GM12878 (cell line): ENCODE measurements at regions not wholly inside any gene's neighbourhood (a gene's known extent, or its start where the extent isn't known, plus 50 kb on each side); places are given as distances from the start of the nearest gene placed in this dataset.

ENCODE experiments used
- CEBPB ChIP-seq, 2 experiments: fragments of 150-350 bp in 1 of 2; IDR thresholded peaks; 2 replicates each; pipeline ENCODE4 v1.6.1; 2012 to 2014; ENCODE audit warnings: low read depth in 2 of 2, low read length in 2 of 2, borderline replicate concordance in 1 of 2, inconsistent platforms in 1 of 2
- CEBPZ ChIP-seq: fragments of 150-350 bp; IDR thresholded peaks from 2 replicates; pipeline ENCODE4 v1.6.1; 2016; ENCODE audit warnings: low read depth, low read length
- CTCF ChIP-seq, 3 experiments: IDR thresholded peaks in 2 of 3; conservative IDR thresholded peaks in 1 of 3; 2 replicates each; pipeline ENCODE4 v1.5.1; 2011; ENCODE audit warnings: low read depth in 3 of 3, low read length in 3 of 3, mild to moderate bottlenecking in 3 of 3, control low read depth in 2 of 3, moderate library complexity in 2 of 3, inconsistent platforms in 1 of 3, mixed read lengths in 1 of 3; ENCODE audit not compliant: control insufficient read depth in 2 of 3, insufficient read depth in 1 of 3; ENCODE audit errors: extremely low read depth in 1 of 3
- E2F4 ChIP-seq: IDR thresholded peaks from 2 replicates; pipeline ENCODE4 v1.6.1; 2012; ENCODE audit warnings: low read depth, low read length, improper control_type of control experiment
- EP300 ChIP-seq, 2 experiments: fragments of 150-350 bp in 1 of 2; IDR thresholded peaks; 2 replicates each; pipeline ENCODE4 v1.6.1; 2011 to 2012; ENCODE audit warnings: low read depth in 2 of 2, low read length in 2 of 2, borderline replicate concordance in 1 of 2, improper control_type of control experiment in 1 of 2, inconsistent platforms in 1 of 2; ENCODE audit not compliant: control insufficient read depth in 1 of 2
- NFIC ChIP-seq: IDR thresholded peaks from 2 replicates; pipeline ENCODE4 v1.6.1; 2012; ENCODE audit warnings: low read depth, mild to moderate bottlenecking, inconsistent platforms, low read length, moderate library complexity
- NRF1 ChIP-seq: conservative IDR thresholded peaks from 2 replicates; pipeline ENCODE4 v1.6.1; 2011; ENCODE audit warnings: mild to moderate bottlenecking, low read depth, low read length, improper control_type of control experiment
- POLR2A ChIP-seq: IDR thresholded peaks from 2 replicates; pipeline ENCODE4 v1.6.1; 2011; ENCODE audit warnings: low read depth, mild to moderate bottlenecking, low read length
- POLR2AphosphoS5 ChIP-seq: IDR thresholded peaks from 2 replicates; pipeline ENCODE4 v1.6.1; 2011; ENCODE audit warnings: mild to moderate bottlenecking, low read length, inconsistent platforms
- TAF1 ChIP-seq: IDR thresholded peaks from 2 replicates; pipeline ENCODE4 v1.6.1; 2011; ENCODE audit warnings: mild to moderate bottlenecking, low read depth, low read length, borderline replicate concordance
- TCF12 ChIP-seq: IDR thresholded peaks from 2 replicates; pipeline ENCODE4 v1.6.1; 2011; ENCODE audit warnings: low read depth, mild to moderate bottlenecking, low read length
- USF2 ChIP-seq: IDR thresholded peaks from 2 replicates; pipeline ENCODE4 v1.6.1; 2011; ENCODE audit warnings: low read depth, low read length, improper control_type of control experiment, borderline replicate concordance
- ZBTB33 ChIP-seq: fragments of 450-650 bp; IDR thresholded peaks from 2 replicates; pipeline ENCODE4 v1.6.1; 2017; ENCODE audit warnings: mild to moderate bottlenecking
- TF ChIP-seq, protein P1 (sequence below): fragments of 450-650 bp; IDR thresholded peaks from 2 replicates; pipeline ENCODE4 v1.6.1; 2016; ENCODE audit warnings: mild to moderate bottlenecking

- TF ChIP-seq POLR2A (no peak), USF2 (no peak), CTCF (IDR thresholded peaks at IDR 0.05 in 2 of 3, conservative IDR thresholded peaks at IDR 0.05 in 1 of 3; ENCODE audit: control insufficient read depth in 2 of 3, extremely low read depth in 1 of 3, insufficient read depth in 1 of 3, low read depth in 3 of 3, low read length in 3 of 3) (no peak), NRF1 (no peak), POLR2AphosphoS5 (no peak), E2F4 (no peak), ZBTB33 (no peak), TCF12 (no peak), CEBPZ (no peak), CEBPB (IDR thresholded peaks at IDR 0.05; ENCODE audit: borderline replicate concordance in 1 of 2, low read depth in 2 of 2, low read length in 2 of 2) (no peak), NFIC (no peak), EP300 (IDR thresholded peaks at IDR 0.05; ENCODE audit: borderline replicate concordance in 1 of 2, control insufficient read depth in 1 of 2, low read depth in 2 of 2, low read length in 2 of 2) (no peak), TAF1 (no peak)
- TF ChIP-seq, protein P1, sequence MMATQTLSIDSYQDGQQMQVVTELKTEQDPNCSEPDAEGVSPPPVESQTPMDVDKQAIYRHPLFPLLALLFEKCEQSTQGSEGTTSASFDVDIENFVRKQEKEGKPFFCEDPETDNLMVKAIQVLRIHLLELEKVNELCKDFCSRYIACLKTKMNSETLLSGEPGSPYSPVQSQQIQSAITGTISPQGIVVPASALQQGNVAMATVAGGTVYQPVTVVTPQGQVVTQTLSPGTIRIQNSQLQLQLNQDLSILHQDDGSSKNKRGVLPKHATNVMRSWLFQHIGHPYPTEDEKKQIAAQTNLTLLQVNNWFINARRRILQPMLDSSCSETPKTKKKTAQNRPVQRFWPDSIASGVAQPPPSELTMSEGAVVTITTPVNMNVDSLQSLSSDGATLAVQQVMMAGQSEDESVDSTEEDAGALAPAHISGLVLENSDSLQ: no peak
Measured at GRCh38 chr17:17419631-17420030, 57.2 kb upstream of the MED9 start.
